AG09319 (cell line): ENCODE measurements at regions not wholly inside any gene's neighbourhood (a gene's known extent, or its start where the extent isn't known, plus 50 kb on each side); places are given as distances from the start of the nearest gene placed in this dataset.

Source experiments
- DNase-seq: peaks from one replicate; pipeline ENCODE4 v3.0.0-alpha.2; 2010; ENCODE audit warnings: low read depth; ENCODE audit errors: extremely low read depth
- CTCF ChIP-seq: IDR thresholded peaks from 2 replicates; pipeline ENCODE4 v1.5.1; 2011; ENCODE audit warnings: low read depth, mild to moderate bottlenecking, inconsistent platforms, low read length, moderate library complexity

- TF ChIP-seq CTCF, result no peak
- no peak for DNase-seq
Observed at GRCh38 chr4:125529071-125529470, 214.3 kb downstream of the FAT4 start.

GRCh38 chr4:125538670-125539069 is 223.9 kb downstream of the FAT4 start:
- DNase-seq, result no peak
- TF ChIP-seq CTCF, result no peak

GRCh38 chr4:125539691-125540090 is 224.9 kb downstream of the FAT4 start:
- no peak for TF ChIP-seq CTCF
- DNase-seq, result no peak

- no peak for TF ChIP-seq CTCF
- DNase-seq, result no peak
Observed at GRCh38 chr4:125541836-125542385, 227.2 kb downstream of the FAT4 start.

GRCh38 chr4:125546272-125546671 is 231.5 kb downstream of the FAT4 start:
- no peak for DNase-seq
- TF ChIP-seq CTCF, result no peak

- no peak for DNase-seq
- TF ChIP-seq CTCF, result no peak
Observed at GRCh38 chr4:125547836-125548235, 233.1 kb downstream of the FAT4 start.

DNA sequence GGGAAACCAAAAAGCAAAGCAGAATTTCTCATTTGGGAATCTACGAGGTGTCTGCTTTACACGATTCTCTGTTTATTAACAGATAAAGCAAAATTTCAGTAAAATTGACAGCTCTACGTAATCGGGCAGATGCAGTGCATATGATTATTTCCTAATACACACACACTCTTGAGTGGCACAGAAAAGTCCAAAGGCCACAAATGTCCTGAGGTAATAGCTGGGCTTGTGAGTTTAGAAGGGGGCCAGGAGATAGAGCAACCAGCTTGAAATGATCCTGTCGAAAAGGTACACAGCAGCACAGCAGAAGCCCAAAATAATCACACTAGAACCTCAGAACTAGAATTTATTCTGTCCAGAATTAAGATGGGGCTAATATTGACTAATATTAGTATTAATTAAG is 236.0 kb downstream of the FAT4 start:
- TF ChIP-seq CTCF, result no peak
- DNase-seq, result no peak
